CD4-positive, alpha-beta T cell (primary cell): ENCODE measurements at regions not wholly inside any gene's neighbourhood (a gene's known extent, or its start where the extent isn't known, plus 50 kb on each side); places are given as distances from the start of the nearest gene placed in this dataset.

ENCODE experiments used
- ATAC-seq: fragments of 200-7000 bp; cut with Tn5 transposase; one replicate; pipeline ENCODE4 v1.10.0; 2022; ENCODE audit warnings: mild to moderate bottlenecking; ENCODE audit not compliant: poor library complexity
- CTCF ChIA-PET: fragments of 350-600 bp; sonication (Branson Sonifier 250); formaldehyde crosslinking; loops from one replicate; lab custom pipeline; 2021; ENCODE audit warnings: antibody characterized with exemption, inconsistent platforms; lab: Charles Lee
- POLR2A ChIA-PET: fragments of 350-600 bp; sonication (Branson Sonifier 250); formaldehyde crosslinking; loops from one replicate; lab custom pipeline; 2021; ENCODE audit warnings: antibody characterized with exemption, inconsistent platforms; lab: Charles Lee
- DNase-seq, 14 experiments: peaks; one replicate each; pipeline ENCODE4 v3.0.0-alpha.2; 2013 to 2020; ENCODE audit warnings: mixed read lengths in 2 of 14
- H3K27ac ChIP-seq, 2 donors: one replicate each; pipeline versions ENCODE4 v1.5.1 to v1.7.0; 2013; ENCODE audit warnings: low read length in 2 of 2, low read depth in 1 of 2, mild to moderate bottlenecking in 1 of 2
- H3K27me3 ChIP-seq, 2 experiments: 1 replicate in 1 of 2; 2 replicates in 1 of 2; pipeline versions ENCODE4 v1.6.1 to v1.7.0; 2013; ENCODE audit warnings: low read length in 2 of 2, control low read depth in 1 of 2, mild to moderate bottlenecking in 1 of 2, moderate library complexity in 1 of 2; ENCODE audit not compliant: insufficient read depth in 2 of 2, control insufficient read depth in 1 of 2
- H3K36me3 ChIP-seq: one replicate; pipeline ENCODE4 v1.6.1; 2013; ENCODE audit warnings: low read length, control low read depth; ENCODE audit not compliant: insufficient read depth
- H3K4me1 ChIP-seq: one replicate; pipeline ENCODE4 v1.6.1; 2013; ENCODE audit warnings: low read length, control low read depth; ENCODE audit not compliant: insufficient read depth
- H3K4me3 ChIP-seq: one replicate; pipeline ENCODE4 v1.5.1; 2013; ENCODE audit warnings: mild to moderate bottlenecking, low read length, moderate library complexity
- H3K9me3 ChIP-seq, 2 experiments: 1 replicate in 1 of 2; 2 replicates in 1 of 2; pipeline versions ENCODE4 v1.6.1 to v1.7.0; 2013; ENCODE audit warnings: low read length in 2 of 2, mild to moderate bottlenecking in 2 of 2, control low read depth in 1 of 2, moderate library complexity in 1 of 2; ENCODE audit not compliant: control insufficient read depth in 1 of 2, insufficient read depth in 1 of 2
- H3K27ac Mint-ChIP-seq: one replicate; pipeline ENCODE4 v1.8.0; 2020; ENCODE audit warnings: mixed read lengths
- H3K27me3 Mint-ChIP-seq: one replicate; pipeline ENCODE4 v1.8.0; 2021; ENCODE audit warnings: mixed read lengths
- H3K36me3 Mint-ChIP-seq: one replicate; pipeline ENCODE4 v1.8.0; 2021; ENCODE audit warnings: low read depth, mixed read lengths
- H3K4me1 Mint-ChIP-seq: one replicate; pipeline ENCODE4 v1.8.0; 2021; ENCODE audit warnings: low read depth, mixed read lengths
- H3K4me3 Mint-ChIP-seq: one replicate; pipeline ENCODE4 v1.8.0; 2020; ENCODE audit warnings: mild to moderate bottlenecking, mixed read lengths
- H3K9me3 Mint-ChIP-seq: one replicate; pipeline ENCODE4 v1.8.0; 2020; ENCODE audit warnings: mixed read lengths
- CTCF ChIP-seq: fragments of 200-600 bp; IDR thresholded peaks from one replicate; pipeline ENCODE4 v1.8.0; 2022; ENCODE audit warnings: antibody characterized with exemption, mild to moderate bottlenecking
- intact Hi-C, 2 experiments: fragments of 100-400 bp; cut with DNase I in 1 of 2; cut with micrococcal nuclease in 1 of 2; formaldehyde crosslinking; loops; one replicate each; pipeline versions ENCODE4 v1.15.1 to v1.9.0; 2023 to 2025; cut with DNase I, micrococcal nuclease

- H3K4me3 Mint-ChIP-seq: no peak overlapping the region
- peaks cover 0 to 5% of the 10 kb centered on the region in 2 experiments for H3K27me3 ChIP-seq
- POLR2A ChIA-PET: no interaction called here
- intact Hi-C loops: no loop called here
- no peak overlapping the region for H3K27ac Mint-ChIP-seq
- peaks cover 5% of the 10 kb centered on the region for H3K9me3 Mint-ChIP-seq
- DNase-seq: no peak
- no peak for TF ChIP-seq CTCF
- ATAC-seq: no peak
- H3K36me3 ChIP-seq: no peaks in the 10 kb centered on the region
- CTCF ChIA-PET: no interaction called here
- peaks cover 0 to 7% of the 10 kb centered on the region in 2 experiments for H3K9me3 ChIP-seq
- H3K36me3 Mint-ChIP-seq: no peaks in the 10 kb centered on the region
- H3K4me3 ChIP-seq: no peak overlapping the region
- no peak overlapping the region for H3K27ac ChIP-seq
- H3K4me1 ChIP-seq: no peaks in the 10 kb centered on the region
- H3K4me1 Mint-ChIP-seq: no peaks in the 10 kb centered on the region
- no peaks in the 10 kb centered on the region for H3K27me3 Mint-ChIP-seq
These were observed 144.7 kb downstream of the COX18 start for GRCh38 chr4:72924814-72925213.

- CTCF ChIA-PET: no interaction called here
- H3K27me3 ChIP-seq: no peaks in the 10 kb centered on the region
- H3K9me3 Mint-ChIP-seq: peaks cover 2% of the 10 kb centered on the region
- no peaks in the 10 kb centered on the region for H3K36me3 ChIP-seq
- intact Hi-C loops: no loop called here
- no peak overlapping the region for H3K27ac ChIP-seq
- H3K27me3 Mint-ChIP-seq: no peaks in the 10 kb centered on the region
- no peak for ATAC-seq
- POLR2A ChIA-PET: no interaction called here
- no peak overlapping the region for H3K4me3 ChIP-seq
- H3K36me3 Mint-ChIP-seq: no peaks in the 10 kb centered on the region
- DNase-seq: no peak
- H3K4me3 Mint-ChIP-seq: no peak overlapping the region
- no peak overlapping the region for H3K27ac Mint-ChIP-seq
- no peaks in the 10 kb centered on the region for H3K4me1 Mint-ChIP-seq
- no peaks in the 10 kb centered on the region for H3K9me3 ChIP-seq
- TF ChIP-seq CTCF: no peak
- no peaks in the 10 kb centered on the region for H3K4me1 ChIP-seq
These were observed 149.6 kb downstream of the COX18 start for GRCh38 chr4:72919937-72920336.

GRCh38 chr4:72919464-72919863, 150.1 kb downstream of the COX18 start:
- H3K27me3 Mint-ChIP-seq: no peaks in the 10 kb centered on the region
- Histone ChIP-seq H3K4me1 (no peaks in the 10 kb centered on the region), H3K27me3 (no peaks in the 10 kb centered on the region), H3K27ac (no peak overlapping the region), H3K36me3 (no peaks in the 10 kb centered on the region), H3K4me3 (no peak overlapping the region), H3K9me3 (no peaks in the 10 kb centered on the region)
- H3K27ac Mint-ChIP-seq: no peak overlapping the region
- H3K4me3 Mint-ChIP-seq: no peak overlapping the region
- DNase-seq (no peak), ATAC-seq (no peak)
- H3K9me3 Mint-ChIP-seq: peaks cover 2% of the 10 kb centered on the region
- intact Hi-C loops: no loop called here
- ChIA-PET CTCF (no interaction called here), POLR2A (no interaction called here)
- TF ChIP-seq CTCF: no peak
- no peaks in the 10 kb centered on the region for H3K4me1 Mint-ChIP-seq
- no peaks in the 10 kb centered on the region for H3K36me3 Mint-ChIP-seq
